ENCODE measurements at regions not wholly inside any gene's neighbourhood (a gene's known extent, or its start where the extent isn't known, plus 50 kb on each side); places are given as distances from the start of the nearest gene placed in this dataset.

DNA sequence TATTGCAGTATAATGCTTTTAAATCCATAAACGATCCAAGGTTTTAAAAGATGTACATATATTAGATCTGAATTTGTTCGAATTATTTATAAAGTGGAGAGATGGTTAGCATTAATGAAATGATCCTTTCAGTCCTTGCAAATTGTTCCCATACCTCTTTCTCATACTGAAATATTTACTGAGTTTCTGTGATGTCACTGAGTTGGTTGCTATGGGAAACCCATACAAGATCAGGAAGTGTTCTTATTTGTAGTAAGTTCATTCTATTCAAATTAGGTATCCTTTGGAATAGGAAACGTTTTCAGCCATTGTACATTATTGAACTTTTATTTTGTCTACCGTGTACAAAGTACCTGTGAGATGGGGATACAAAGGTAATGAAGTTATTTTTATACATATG lies 73.2 kb upstream of the CHL1 start:
- ATAC-seq (no peak), DNase-seq (no peak)
- intact Hi-C loops (cut with micrococcal nuclease), result no loop called here

DNA sequence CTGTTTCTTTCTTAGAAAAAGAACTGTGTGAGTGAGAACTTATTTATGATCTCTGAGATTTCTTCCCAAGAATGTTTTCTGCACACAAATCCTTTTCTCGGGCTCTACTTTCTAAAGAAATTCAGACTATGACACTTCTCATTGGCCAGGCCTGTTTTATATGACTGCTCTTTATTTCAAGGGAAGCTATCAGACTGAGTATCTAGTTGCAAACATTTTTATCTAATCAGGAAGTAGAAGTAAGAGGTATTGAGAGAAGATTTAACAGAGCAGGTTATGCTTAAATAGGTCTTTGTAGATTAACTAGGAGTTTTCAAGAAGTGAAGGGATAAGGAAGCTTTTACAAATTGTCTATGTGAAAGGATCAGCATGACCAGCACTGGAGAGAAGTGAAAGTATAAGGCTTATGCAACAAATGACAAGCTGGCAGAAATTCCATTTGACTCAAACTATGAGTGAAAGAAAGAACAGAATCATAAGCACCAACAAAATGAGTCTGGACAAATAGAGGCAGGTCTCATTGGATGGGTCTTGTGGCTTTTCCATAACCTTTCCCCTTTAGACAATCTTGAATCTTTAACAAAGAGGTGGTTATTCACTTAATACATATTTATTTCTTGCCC lies 71.9 kb upstream of the CHL1 start:
- ATAC-seq (no peak), DNase-seq (no peak)
- intact Hi-C loops (cut with micrococcal nuclease), result no loop called here

DNA sequence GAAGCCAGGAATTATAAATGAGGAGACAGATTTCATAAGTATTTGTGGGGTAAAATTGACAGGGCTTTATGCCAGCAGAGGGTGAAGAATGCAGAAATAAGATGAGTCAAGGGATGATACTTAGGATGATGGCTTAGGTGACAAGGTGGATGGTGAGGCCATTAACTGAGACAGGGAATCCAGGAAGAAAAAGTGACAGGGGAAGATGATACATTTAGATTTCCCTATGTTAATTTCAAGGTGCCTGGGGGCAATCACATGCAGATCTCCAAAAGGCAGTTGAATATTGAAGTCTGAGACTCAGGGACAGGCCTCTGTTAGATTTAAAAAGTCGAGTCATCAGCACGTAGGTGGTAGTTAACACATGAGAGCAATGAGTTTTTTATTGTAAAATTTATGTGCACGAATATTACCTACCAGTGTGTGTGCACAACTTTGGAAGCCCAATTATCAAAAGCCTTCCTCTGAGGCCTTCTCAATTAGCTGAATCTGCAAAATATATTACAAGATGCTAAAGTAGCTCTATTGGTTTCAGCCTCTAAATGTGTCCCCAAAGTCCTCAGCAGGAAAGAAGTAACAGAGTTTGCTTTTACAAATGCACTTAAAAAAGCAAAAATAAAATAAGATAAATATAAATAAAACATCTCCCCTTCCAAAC lies 67.9 kb upstream of the CHL1 start:
- DNase-seq (no peak), ATAC-seq (no peak)
- intact Hi-C loops (cut with micrococcal nuclease), result no loop called here

DNA sequence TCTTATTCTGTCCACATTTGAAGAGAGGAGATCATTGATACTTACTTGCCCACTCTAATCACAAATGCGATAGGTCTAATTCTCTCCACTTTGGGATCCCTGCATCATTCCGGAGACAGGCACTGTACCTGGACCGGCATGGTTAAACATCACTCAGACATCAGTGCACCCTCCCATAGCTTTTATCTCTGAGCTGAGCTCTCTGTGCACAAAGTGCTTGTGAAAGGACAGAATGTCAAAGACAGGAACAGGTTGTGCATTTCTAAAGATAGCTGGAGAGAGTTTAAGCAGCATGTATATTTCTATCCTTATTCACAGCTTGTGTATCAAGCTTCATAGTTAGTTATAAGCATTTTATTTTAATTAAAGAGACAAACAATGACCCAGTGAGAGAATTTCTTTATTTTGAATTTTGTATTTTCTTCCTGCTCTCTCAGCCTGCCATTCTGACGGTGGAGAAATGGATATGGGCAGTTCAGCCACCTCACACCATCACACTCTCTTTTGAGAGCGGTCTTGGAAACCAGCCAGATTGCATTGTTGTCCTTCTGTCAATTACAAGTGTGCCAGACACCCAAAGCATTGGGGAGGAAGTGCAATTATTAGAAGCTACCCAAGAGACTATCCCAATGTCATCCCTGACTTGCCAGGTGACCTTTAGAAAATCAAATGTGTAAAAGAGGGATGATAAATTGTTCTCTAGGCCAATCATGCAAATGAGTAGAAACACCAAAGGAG lies 65.2 kb upstream of the CHL1 start:
- DNase-seq, result no peak
- intact Hi-C loops (cut with micrococcal nuclease), result no loop called here
- ATAC-seq, result peak; percentile 97

DNA sequence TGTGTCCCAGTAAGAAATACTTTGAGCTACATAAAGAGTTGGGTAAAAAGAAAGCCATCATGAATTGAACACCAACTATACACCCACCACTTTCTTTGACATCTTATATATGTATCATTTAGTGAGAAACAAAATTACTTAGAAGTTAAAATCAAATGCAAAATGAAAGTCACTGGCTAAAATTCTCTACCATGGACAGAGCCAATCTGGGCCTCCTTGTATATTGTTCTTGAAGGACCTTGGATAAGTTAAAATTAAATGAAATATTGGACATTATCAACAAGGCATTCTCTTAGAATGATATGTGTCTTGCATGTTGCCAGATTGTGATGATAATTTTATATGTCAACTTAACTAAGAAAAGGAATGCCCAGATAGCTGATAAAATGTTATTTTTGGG lies 64.2 kb upstream of the CHL1 start:
- peak; percentile 23 for ATAC-seq
- intact Hi-C loops (cut with micrococcal nuclease), result no loop called here
- DNase-seq, result no peak

DNA sequence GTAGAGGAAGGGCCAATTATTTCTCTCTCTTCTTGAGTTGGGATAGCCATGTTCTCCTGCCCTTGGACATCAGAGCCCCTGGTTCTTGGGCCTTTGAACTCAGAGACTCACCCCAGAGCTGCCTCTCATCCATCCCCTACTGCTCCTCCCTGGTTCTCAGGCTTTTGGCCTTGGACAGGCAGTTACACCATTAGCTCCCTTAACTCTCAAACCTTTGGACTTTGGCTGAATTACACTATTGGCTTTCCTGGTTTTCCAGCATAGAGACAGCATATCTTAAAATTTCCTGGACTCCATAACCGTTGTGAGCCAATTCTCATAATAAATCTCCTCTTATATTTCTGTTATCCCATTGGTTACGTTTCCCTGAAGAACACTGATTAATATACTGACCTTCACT lies 63.7 kb upstream of the CHL1 start:
- ATAC-seq (no peak), DNase-seq (no peak)
- intact Hi-C loops (cut with micrococcal nuclease), result no loop called here

DNA sequence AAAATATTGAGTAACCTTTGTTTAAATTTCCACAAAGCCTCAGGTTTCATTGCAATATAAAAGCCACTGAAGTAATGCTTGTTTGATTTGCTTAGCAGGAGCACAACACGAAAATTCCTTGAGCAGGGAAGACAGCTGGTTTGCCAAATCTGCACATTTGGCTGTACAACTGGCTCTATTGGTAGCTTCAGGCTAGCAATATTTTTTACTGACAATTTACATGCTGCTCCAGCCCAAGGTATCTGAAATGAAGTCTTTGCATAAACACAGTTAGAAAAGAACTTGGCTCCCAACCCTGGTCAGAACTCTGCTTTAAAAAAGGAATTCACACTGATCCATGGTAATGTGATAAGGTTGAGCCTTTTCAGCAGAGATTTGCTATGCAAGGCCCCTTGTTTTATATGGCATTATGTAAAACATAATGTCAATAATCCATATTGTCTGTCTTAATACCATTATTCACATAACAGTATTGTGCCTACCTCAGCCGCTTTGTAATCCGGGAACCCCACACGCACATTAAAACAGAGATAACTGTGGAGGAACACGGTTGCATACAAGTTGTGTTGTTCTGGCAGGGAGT lies 55.7 kb upstream of the CHL1 start:
- DNase-seq (no peak), ATAC-seq (no peak)
- intact Hi-C loops (cut with micrococcal nuclease), result no loop called here
